Lung (tissue), 11 donors: ENCODE measurements at regions not wholly inside any gene's neighbourhood (a gene's known extent, or its start where the extent isn't known, plus 50 kb on each side); places are given as distances from the start of the nearest gene placed in this dataset.

Experiments
- ATAC-seq: fragments of 200-7000 bp; cut with Tn5 transposase; one replicate; pipeline ENCODE4 v1.9.1; 2020; ENCODE audit warnings: moderate number of reproducible peaks; ENCODE audit not compliant: insufficient read depth, low FRiP score
- DNase-seq, 3 donors: peaks; one replicate each; pipeline ENCODE4 v3.0.0-alpha.2; 2013 to 2017
- H3K27ac ChIP-seq, 2 donors: one replicate each; pipeline ENCODE4 v1.5.1; 2013; ENCODE audit warnings: mild to moderate bottlenecking in 2 of 2, moderate library complexity in 2 of 2, control low read depth in 1 of 2, inconsistent platforms in 1 of 2, low read depth in 1 of 2, low read length in 1 of 2
- H3K27me3 ChIP-seq, 3 donors: one replicate each; pipeline ENCODE4 v1.5.1; 2013; ENCODE audit warnings: low read length in 2 of 3; ENCODE audit not compliant: control insufficient read depth in 3 of 3, insufficient read depth in 3 of 3
- H3K36me3 ChIP-seq, 4 donors: one replicate each; pipeline ENCODE4 v1.5.1; 2013; ENCODE audit warnings: low read length in 4 of 4, mild to moderate bottlenecking in 1 of 4, moderate library complexity in 1 of 4; ENCODE audit not compliant: control insufficient read depth in 4 of 4, insufficient read depth in 4 of 4
- H3K4me1 ChIP-seq, 5 donors: one replicate each; pipeline ENCODE4 v1.5.1; 2013; ENCODE audit warnings: low read length in 5 of 5, mild to moderate bottlenecking in 2 of 5, moderate library complexity in 1 of 5; ENCODE audit not compliant: control insufficient read depth in 5 of 5, insufficient read depth in 5 of 5
- H3K4me3 ChIP-seq: one replicate; pipeline ENCODE4 v1.5.1; 2013; ENCODE audit warnings: mild to moderate bottlenecking, control low read depth, moderate library complexity
- H3K9ac ChIP-seq, 2 donors: one replicate each; pipeline ENCODE4 v1.5.1; 2013; ENCODE audit warnings: low read length in 2 of 2, control low read depth in 1 of 2; ENCODE audit not compliant: insufficient read depth in 1 of 2
- H3K9me3 ChIP-seq, 4 donors: one replicate each; pipeline ENCODE4 v1.5.1; 2013; ENCODE audit warnings: low read length in 3 of 4, mild to moderate bottlenecking in 1 of 4, moderate library complexity in 1 of 4; ENCODE audit not compliant: control insufficient read depth in 4 of 4, insufficient read depth in 3 of 4
- WGBS, 2 donors: extraction: QIAGEN DNeasy Blood & Tissue Kit; methylation state at CpG; one replicate each; pipeline ENCODE4 v1.1.7; 2013; 5-methylcytosine and 5-hydroxymethylcytosine counted together
- TF ChIP-seq, protein P1 (sequence below): IDR thresholded peaks from 2 replicates; pipeline ENCODE4 v1.5.1; 2012; ENCODE audit warnings: mild to moderate bottlenecking; ENCODE audit errors: control extremely low read depth, extremely low read depth
- donor health status: control.
- donor health status: control.
- donor health status: Bipolar disorder and iron deficiency.
- donor health status: healthy.
- donor health status: DM: yes; HTN: yes; CAD: no.

DNA sequence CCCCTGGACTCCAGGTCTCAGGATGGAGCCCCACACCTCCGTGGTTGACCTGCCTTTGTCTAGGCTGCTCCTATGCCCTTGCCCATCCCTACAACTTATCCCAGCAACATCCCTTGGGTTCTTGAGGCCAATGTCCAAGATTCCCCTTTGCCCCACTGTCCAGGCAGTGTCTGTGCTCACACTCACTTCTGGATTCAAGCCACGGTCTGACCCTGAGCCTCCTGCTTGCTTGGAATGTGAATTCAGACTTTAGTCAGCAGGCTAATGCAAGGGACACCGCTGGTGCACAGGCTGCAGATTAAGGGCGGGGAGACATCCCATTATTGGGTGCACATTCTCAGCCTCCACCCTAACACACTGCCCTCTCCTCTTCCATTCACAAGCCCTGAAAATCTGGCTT, 154.1 kb downstream of the WNT5A start:
- H3K4me1 ChIP-seq = no peaks in the 10 kb centered on the region
- H3K27me3 ChIP-seq = no peaks in the 10 kb centered on the region
- no peak overlapping the region for H3K27ac ChIP-seq
- WGBS, 2 donors = 86 to 87% methylated on average over 4 of the region's 4 CpGs
- no peak overlapping the region for H3K4me3 ChIP-seq
- H3K36me3 ChIP-seq = no peaks in the 10 kb centered on the region
- H3K9ac ChIP-seq = no peak overlapping the region
- ATAC-seq (no peak), DNase-seq (no peak)
- TF ChIP-seq, protein P1, sequence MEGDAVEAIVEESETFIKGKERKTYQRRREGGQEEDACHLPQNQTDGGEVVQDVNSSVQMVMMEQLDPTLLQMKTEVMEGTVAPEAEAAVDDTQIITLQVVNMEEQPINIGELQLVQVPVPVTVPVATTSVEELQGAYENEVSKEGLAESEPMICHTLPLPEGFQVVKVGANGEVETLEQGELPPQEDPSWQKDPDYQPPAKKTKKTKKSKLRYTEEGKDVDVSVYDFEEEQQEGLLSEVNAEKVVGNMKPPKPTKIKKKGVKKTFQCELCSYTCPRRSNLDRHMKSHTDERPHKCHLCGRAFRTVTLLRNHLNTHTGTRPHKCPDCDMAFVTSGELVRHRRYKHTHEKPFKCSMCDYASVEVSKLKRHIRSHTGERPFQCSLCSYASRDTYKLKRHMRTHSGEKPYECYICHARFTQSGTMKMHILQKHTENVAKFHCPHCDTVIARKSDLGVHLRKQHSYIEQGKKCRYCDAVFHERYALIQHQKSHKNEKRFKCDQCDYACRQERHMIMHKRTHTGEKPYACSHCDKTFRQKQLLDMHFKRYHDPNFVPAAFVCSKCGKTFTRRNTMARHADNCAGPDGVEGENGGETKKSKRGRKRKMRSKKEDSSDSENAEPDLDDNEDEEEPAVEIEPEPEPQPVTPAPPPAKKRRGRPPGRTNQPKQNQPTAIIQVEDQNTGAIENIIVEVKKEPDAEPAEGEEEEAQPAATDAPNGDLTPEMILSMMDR = no peak
- H3K9me3 ChIP-seq = no peaks in the 10 kb centered on the region

DNA sequence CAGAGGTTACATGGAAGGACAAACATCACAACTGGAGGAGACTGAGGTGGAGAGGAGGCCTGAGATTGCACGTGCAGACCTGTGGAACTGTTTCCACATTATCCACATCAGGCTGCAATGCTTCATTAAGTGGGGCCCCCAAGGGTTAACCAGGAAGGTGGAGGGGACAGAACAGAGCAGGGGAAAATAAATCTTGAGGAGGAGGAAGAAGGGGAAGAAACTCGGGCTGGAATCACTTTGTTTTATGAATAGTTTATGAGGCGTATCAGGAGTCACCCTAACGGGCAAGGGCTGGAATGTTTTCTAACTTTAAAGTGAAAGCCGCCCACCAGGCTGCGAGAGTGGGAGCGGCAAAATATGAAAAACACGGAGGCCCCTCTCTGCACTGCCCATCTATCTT, 154.9 kb downstream of the WNT5A start:
- WGBS, 2 donors = 79 to 80% methylated on average over 8 of the region's 8 CpGs
- no peak overlapping the region for H3K4me3 ChIP-seq

DNA sequence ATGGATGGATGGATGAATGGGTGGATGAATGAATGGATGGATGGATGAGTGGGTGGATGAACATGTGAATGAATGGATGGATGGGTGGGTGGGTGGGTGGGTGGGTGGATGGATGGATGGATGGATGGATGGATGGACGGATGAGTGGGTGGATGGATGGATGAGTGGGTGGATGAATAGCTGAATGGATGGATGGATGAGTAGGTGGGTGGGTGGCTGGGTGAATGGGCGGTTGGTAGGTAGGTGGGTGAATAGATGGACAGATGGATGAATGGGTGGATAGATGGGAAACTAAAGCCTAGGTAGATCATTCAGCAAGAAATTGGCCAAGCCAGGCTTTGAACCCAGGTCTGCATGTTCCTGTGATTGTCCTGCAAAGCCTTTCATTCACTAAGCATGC, 155.6 kb downstream of the WNT5A start:
- Histone ChIP-seq H3K27me3 (no peaks in the 10 kb centered on the region), H3K4me1 (no peaks in the 10 kb centered on the region), H3K36me3 (no peaks in the 10 kb centered on the region), H3K27ac (no peak overlapping the region), H3K4me3 (no peak overlapping the region), H3K9me3 (no peaks in the 10 kb centered on the region), H3K9ac (no peak overlapping the region)
- WGBS, 2 donors = 86 to 91% methylated on average over 2 of the region's 2 CpGs
- DNase-seq (no peak), ATAC-seq (no peak)
- TF ChIP-seq, protein P1 = no peak

More for the DNA sequence above, 154.9 kb downstream of the WNT5A start:
- Histone ChIP-seq H3K27ac (no peak overlapping the region), H3K9me3 (no peaks in the 10 kb centered on the region), H3K9ac (no peak overlapping the region), H3K4me1 (no peaks in the 10 kb centered on the region), H3K27me3 (no peaks in the 10 kb centered on the region), H3K36me3 (no peaks in the 10 kb centered on the region)
- DNase-seq (no peak), ATAC-seq (no peak)
- TF ChIP-seq, protein P1 = no peak

DNA sequence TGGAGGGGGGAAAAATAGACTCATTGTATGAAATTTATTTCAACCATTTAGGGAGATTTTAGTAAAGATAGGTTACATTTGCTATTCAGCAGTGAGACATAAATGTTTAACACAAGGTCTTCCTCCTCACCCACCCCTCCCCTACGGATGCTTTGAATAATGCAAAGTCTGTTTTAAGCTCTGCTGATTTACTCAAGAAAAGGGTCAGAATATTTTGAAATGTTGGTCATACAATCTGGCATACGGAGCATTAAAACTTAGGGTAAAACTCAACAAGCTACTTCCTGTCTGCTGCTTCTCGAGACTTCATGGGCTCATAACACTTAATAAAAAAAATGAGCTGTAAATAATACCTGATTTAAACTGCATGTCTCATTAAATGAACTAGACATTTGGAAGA, 156.3 kb downstream of the WNT5A start:
- Histone ChIP-seq H3K9me3 (no peaks in the 10 kb centered on the region), H3K27ac (no peak overlapping the region), H3K36me3 (no peaks in the 10 kb centered on the region), H3K9ac (no peak overlapping the region), H3K4me1 (no peaks in the 10 kb centered on the region), H3K4me3 (no peak overlapping the region), H3K27me3 (no peaks in the 10 kb centered on the region)
- 39 to 57% methylated on average over 3 of the region's 3 CpGs for WGBS, 2 donors
- TF ChIP-seq, protein P1 = no peak
- no peak for DNase-seq
- ATAC-seq = no peak
